ENCODE measurements at regions not wholly inside any gene's neighbourhood (a gene's known extent, or its start where the extent isn't known, plus 50 kb on each side); places are given as distances from the start of the nearest gene placed in this dataset.

GRCh38 chr13:55067946-55068345 is 2039.3 kb downstream of the OLFM4 start:
- TF ChIP-seq, protein P1, sequence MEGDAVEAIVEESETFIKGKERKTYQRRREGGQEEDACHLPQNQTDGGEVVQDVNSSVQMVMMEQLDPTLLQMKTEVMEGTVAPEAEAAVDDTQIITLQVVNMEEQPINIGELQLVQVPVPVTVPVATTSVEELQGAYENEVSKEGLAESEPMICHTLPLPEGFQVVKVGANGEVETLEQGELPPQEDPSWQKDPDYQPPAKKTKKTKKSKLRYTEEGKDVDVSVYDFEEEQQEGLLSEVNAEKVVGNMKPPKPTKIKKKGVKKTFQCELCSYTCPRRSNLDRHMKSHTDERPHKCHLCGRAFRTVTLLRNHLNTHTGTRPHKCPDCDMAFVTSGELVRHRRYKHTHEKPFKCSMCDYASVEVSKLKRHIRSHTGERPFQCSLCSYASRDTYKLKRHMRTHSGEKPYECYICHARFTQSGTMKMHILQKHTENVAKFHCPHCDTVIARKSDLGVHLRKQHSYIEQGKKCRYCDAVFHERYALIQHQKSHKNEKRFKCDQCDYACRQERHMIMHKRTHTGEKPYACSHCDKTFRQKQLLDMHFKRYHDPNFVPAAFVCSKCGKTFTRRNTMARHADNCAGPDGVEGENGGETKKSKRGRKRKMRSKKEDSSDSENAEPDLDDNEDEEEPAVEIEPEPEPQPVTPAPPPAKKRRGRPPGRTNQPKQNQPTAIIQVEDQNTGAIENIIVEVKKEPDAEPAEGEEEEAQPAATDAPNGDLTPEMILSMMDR (IDR thresholded peaks at IDR 0.05; ENCODE audit: unreplicated experiment), result no peak
- Mint-ChIP-seq H3K9me3 (ENCODE audit: unreplicated experiment) (no peaks in the 10 kb centered on the region), H3K4me1 (ENCODE audit: unreplicated experiment) (no peaks in the 10 kb centered on the region), H3K27ac (ENCODE audit: unreplicated experiment) (no peak overlapping the region), H3K36me3 (ENCODE audit: low read depth, unreplicated experiment) (no peaks in the 10 kb centered on the region), H3K4me3 (ENCODE audit: unreplicated experiment) (no peak overlapping the region), H3K27me3 (ENCODE audit: unreplicated experiment) (no peaks in the 10 kb centered on the region)
- no peak for DNase-seq (ENCODE audit: low spot score)

DNA sequence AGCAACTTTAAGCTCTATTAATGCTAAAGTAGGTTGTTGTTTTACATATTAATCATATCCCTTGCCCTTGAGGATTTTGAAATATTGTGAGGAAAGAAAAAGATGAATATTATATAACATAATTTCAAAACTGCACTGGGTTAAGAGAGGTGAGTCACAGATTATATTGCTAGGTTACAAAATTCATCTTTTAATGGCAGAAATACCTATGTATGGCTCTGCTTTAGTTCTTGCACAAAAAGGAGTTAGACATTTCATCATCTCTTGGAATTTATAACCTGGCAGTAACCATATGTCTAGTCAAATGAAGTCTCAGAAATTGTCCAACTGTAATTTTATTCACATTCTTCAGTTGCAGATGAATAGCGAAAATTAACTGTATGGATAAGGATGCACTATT is 2041.1 kb downstream of the OLFM4 start:
- H3K9me3 Mint-ChIP-seq (ENCODE audit: unreplicated experiment), result no peaks in the 10 kb centered on the region
- H3K4me1 Mint-ChIP-seq (ENCODE audit: unreplicated experiment), result no peaks in the 10 kb centered on the region
- H3K36me3 Mint-ChIP-seq (ENCODE audit: low read depth, unreplicated experiment), result no peaks in the 10 kb centered on the region
- no peak overlapping the region for H3K27ac Mint-ChIP-seq (ENCODE audit: unreplicated experiment)
- DNase-seq (ENCODE audit: low spot score), result no peak
- H3K4me3 Mint-ChIP-seq (ENCODE audit: unreplicated experiment), result no peak overlapping the region
- TF ChIP-seq, protein P1 (IDR thresholded peaks at IDR 0.05; ENCODE audit: unreplicated experiment), result no peak
- H3K27me3 Mint-ChIP-seq (ENCODE audit: unreplicated experiment), result no peaks in the 10 kb centered on the region

DNA sequence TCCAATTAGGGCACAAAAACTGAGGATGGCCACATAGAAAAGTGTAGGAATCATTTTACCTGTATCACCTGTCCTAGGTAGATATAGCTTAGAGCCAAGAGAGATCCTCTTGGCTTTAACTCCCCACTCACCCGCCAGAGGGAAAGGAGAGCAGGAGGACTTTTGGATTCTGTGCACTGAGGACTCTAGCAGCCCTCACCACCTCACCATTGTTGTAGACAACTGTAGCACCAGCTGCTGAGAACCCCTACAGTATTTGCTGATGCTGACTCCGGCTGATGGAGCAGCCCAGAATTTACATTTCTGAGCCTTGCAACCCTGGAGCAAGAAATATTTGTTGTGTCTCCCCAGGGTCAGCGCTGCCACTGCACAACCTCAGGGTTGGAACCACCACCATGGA is 2044.4 kb downstream of the OLFM4 start:
- no peaks in the 10 kb centered on the region for H3K4me1 Mint-ChIP-seq (ENCODE audit: unreplicated experiment)
- no peak overlapping the region for H3K27ac Mint-ChIP-seq (ENCODE audit: unreplicated experiment)
- DNase-seq (ENCODE audit: low spot score), result no peak
- no peaks in the 10 kb centered on the region for H3K27me3 Mint-ChIP-seq (ENCODE audit: unreplicated experiment)
- TF ChIP-seq, protein P1 (IDR thresholded peaks at IDR 0.05; ENCODE audit: unreplicated experiment), result no peak
- no peaks in the 10 kb centered on the region for H3K36me3 Mint-ChIP-seq (ENCODE audit: low read depth, unreplicated experiment)
- H3K4me3 Mint-ChIP-seq (ENCODE audit: unreplicated experiment), result no peak overlapping the region
- H3K9me3 Mint-ChIP-seq (ENCODE audit: unreplicated experiment), result no peaks in the 10 kb centered on the region

DNA sequence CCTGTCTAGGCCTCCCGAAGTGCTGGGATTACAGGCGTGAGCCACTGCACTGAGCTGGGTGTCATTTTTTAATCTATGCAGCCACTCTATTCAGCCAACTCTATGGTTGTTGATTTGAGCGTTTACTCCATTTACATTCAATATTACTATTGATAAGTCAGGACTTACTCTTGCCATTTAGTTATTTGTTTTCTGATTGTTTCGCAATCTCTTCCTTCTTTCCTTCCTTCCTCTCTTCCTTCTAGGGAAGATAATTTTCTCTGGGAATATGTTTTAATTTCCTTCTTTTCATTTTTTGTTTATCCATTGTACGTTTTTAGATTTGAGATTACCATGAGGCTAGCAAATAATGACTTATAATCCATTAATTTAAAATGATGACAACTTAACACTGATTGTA is 2056.0 kb downstream of the OLFM4 start:
- Mint-ChIP-seq H3K4me3 (ENCODE audit: unreplicated experiment) (no peak overlapping the region), H3K27me3 (ENCODE audit: unreplicated experiment) (no peaks in the 10 kb centered on the region), H3K9me3 (ENCODE audit: unreplicated experiment) (no peaks in the 10 kb centered on the region), H3K27ac (ENCODE audit: unreplicated experiment) (no peak overlapping the region), H3K4me1 (ENCODE audit: unreplicated experiment) (peaks cover 3% of the 10 kb centered on the region), H3K36me3 (ENCODE audit: low read depth, unreplicated experiment) (no peaks in the 10 kb centered on the region)
- TF ChIP-seq, protein P1 (IDR thresholded peaks at IDR 0.05; ENCODE audit: unreplicated experiment), result no peak
- no peak for DNase-seq (ENCODE audit: low spot score)

DNA sequence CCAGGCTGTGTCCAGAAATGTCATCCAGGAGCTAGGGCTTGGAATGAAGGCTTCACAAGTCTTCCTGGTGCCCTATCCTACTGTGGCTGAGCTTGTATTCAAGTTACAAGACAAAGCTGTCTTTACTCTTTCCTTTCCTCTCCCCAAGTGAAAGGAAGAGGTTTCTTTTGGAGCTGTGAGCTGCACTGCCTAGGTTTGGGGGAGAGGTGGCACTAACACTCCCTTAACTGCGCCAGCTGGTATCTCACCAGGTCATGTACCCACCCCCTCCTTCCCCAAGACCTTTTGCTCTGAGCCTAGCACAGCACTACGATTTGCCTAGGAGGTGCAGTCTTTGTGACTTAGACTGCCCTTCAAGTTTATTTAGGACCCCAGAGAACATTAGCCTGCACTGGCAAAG is 2053.6 kb upstream of the PRR20A start:
- H3K9me3 Mint-ChIP-seq (ENCODE audit: unreplicated experiment), result no peaks in the 10 kb centered on the region
- TF ChIP-seq, protein P1 (IDR thresholded peaks at IDR 0.05; ENCODE audit: unreplicated experiment), result no peak
- H3K36me3 Mint-ChIP-seq (ENCODE audit: low read depth, unreplicated experiment), result no peaks in the 10 kb centered on the region
- H3K4me3 Mint-ChIP-seq (ENCODE audit: unreplicated experiment), result no peak overlapping the region
- no peak overlapping the region for H3K27ac Mint-ChIP-seq (ENCODE audit: unreplicated experiment)
- peaks cover 1% of the 10 kb centered on the region for H3K27me3 Mint-ChIP-seq (ENCODE audit: unreplicated experiment)
- DNase-seq (ENCODE audit: low spot score), result no peak
- H3K4me1 Mint-ChIP-seq (ENCODE audit: unreplicated experiment), result peaks cover 3% of the 10 kb centered on the region
